ENCODE measurements at regions not wholly inside any gene's neighbourhood (a gene's known extent, or its start where the extent isn't known, plus 50 kb on each side); places are given as distances from the start of the nearest gene placed in this dataset.
"Not testable (repeated sequence)": the region's sequence is repeated elsewhere in the genome, so short reads cannot be mapped to it uniquely, and the experiment has no call there.

- TF ChIP-seq, protein P1, sequence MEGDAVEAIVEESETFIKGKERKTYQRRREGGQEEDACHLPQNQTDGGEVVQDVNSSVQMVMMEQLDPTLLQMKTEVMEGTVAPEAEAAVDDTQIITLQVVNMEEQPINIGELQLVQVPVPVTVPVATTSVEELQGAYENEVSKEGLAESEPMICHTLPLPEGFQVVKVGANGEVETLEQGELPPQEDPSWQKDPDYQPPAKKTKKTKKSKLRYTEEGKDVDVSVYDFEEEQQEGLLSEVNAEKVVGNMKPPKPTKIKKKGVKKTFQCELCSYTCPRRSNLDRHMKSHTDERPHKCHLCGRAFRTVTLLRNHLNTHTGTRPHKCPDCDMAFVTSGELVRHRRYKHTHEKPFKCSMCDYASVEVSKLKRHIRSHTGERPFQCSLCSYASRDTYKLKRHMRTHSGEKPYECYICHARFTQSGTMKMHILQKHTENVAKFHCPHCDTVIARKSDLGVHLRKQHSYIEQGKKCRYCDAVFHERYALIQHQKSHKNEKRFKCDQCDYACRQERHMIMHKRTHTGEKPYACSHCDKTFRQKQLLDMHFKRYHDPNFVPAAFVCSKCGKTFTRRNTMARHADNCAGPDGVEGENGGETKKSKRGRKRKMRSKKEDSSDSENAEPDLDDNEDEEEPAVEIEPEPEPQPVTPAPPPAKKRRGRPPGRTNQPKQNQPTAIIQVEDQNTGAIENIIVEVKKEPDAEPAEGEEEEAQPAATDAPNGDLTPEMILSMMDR (IDR thresholded peaks at IDR 0.05), result not testable (repeated sequence)
- not testable (repeated sequence) for TF ChIP-seq POLR2A (IDR thresholded peaks at IDR 0.05)
These were observed 99.8 kb upstream of the C1GALT1C1 start for GRCh38 chrX:120729506-120730255.
